C4-2B (cell line): ENCODE measurements at regions not wholly inside any gene's neighbourhood (a gene's known extent, or its start where the extent isn't known, plus 50 kb on each side); places are given as distances from the start of the nearest gene placed in this dataset.

ENCODE experiments used
- CTCF ChIP-seq: fragments of 450-650 bp; conservative IDR thresholded peaks from 2 replicates; pipeline ENCODE4 v1.5.1; 2017; ENCODE audit warnings: mild to moderate bottlenecking
- ZFX ChIP-seq: fragments of 450-650 bp; IDR thresholded peaks from 2 replicates; pipeline ENCODE4 v1.6.1; 2017

- no peak for TF ChIP-seq CTCF
- TF ChIP-seq ZFX: no peak
Measured at GRCh38 chr2:122966461-122966860, 1058.6 kb upstream of the CNTNAP5 start.
